CD14-positive monocyte (primary cell): ENCODE measurements at regions not wholly inside any gene's neighbourhood (a gene's known extent, or its start where the extent isn't known, plus 50 kb on each side); places are given as distances from the start of the nearest gene placed in this dataset.

Source experiments
- DNase-seq, 3 donors: peaks; one replicate each; pipeline ENCODE4 v3.0.0-alpha.2; 2011 to 2022
- H2AFZ ChIP-seq: 2 replicates; pipeline ENCODE4 v1.6.0; 2012; ENCODE audit warnings: mild to moderate bottlenecking, low read depth, low read length, inconsistent platforms; ENCODE audit not compliant: insufficient read depth, poor library complexity, severe bottlenecking
- H3K27ac ChIP-seq, 2 donors: 1 replicate in 1 of 2; 2 replicates in 1 of 2; pipeline ENCODE4 v1.5.1; 2012 to 2013; ENCODE audit warnings: low read length in 2 of 2, control low read depth in 1 of 2, inconsistent platforms in 1 of 2, low read depth in 1 of 2, mild to moderate bottlenecking in 1 of 2
- H3K27me3 ChIP-seq, 2 donors: one replicate each; pipeline versions ENCODE4 v1.6.0 to v1.6.1; 2011 to 2013; ENCODE audit warnings: low read length in 2 of 2; ENCODE audit not compliant: control insufficient read depth in 2 of 2, insufficient read depth in 2 of 2
- H3K36me3 ChIP-seq, 2 donors: replicated peaks in 1 of 2; 1 replicate in 1 of 2; 2 replicates in 1 of 2; pipeline versions ENCODE4 v1.5.1 to v1.6.1; 2012 to 2013; ENCODE audit warnings: low read length in 2 of 2, control low read depth in 1 of 2, inconsistent platforms in 1 of 2, mild to moderate bottlenecking in 1 of 2; ENCODE audit not compliant: insufficient read depth in 2 of 2, control insufficient read depth in 1 of 2
- H3K4me1 ChIP-seq, 2 donors: 1 replicate in 1 of 2; 2 replicates in 1 of 2; pipeline versions ENCODE4 v1.5.1 to v1.6.1; 2012 to 2013; ENCODE audit warnings: low read length in 2 of 2, control low read depth in 1 of 2, inconsistent platforms in 1 of 2, mild to moderate bottlenecking in 1 of 2, moderate library complexity in 1 of 2; ENCODE audit not compliant: insufficient read depth in 2 of 2, control insufficient read depth in 1 of 2
- H3K4me2 ChIP-seq: replicated peaks from 2 replicates; pipeline ENCODE3; 2012; ENCODE audit warnings: low read length, moderate library complexity, mild to moderate bottlenecking; ENCODE audit not compliant: poor library complexity, severe bottlenecking; ENCODE audit errors: extremely low read depth
- H3K4me3 ChIP-seq, 3 experiments: fragments of 200-600 bp in 1 of 3; sonication (generic) in 1 of 3; replicated peaks in 1 of 3; 1 replicate in 2 of 3; 2 replicates in 1 of 3; pipeline ENCODE4 v1.5.1; 2011 to 2013; ENCODE audit warnings: low read length in 3 of 3, mild to moderate bottlenecking in 3 of 3, control low read depth in 2 of 3, low read depth in 2 of 3, inconsistent platforms in 1 of 3, moderate library complexity in 1 of 3
- H3K79me2 ChIP-seq: 2 replicates; pipeline ENCODE4 v1.6.0; 2012; ENCODE audit warnings: mild to moderate bottlenecking, control low read depth, inconsistent platforms, low read length, moderate library complexity; ENCODE audit not compliant: insufficient read depth
- H3K9ac ChIP-seq: 2 replicates; pipeline ENCODE4 v1.6.0; 2017; ENCODE audit warnings: low read length, mild to moderate bottlenecking; ENCODE audit not compliant: insufficient read depth, poor library complexity, severe bottlenecking
- H3K9me3 ChIP-seq, 2 donors: replicated peaks in 1 of 2; 1 replicate in 1 of 2; 2 replicates in 1 of 2; pipeline versions ENCODE4 v1.5.1 to v1.6.1; 2012 to 2013; ENCODE audit warnings: low read length in 2 of 2, control low read depth in 1 of 2; ENCODE audit not compliant: control insufficient read depth in 1 of 2, insufficient read depth in 1 of 2
- H4K20me1 ChIP-seq: 2 replicates; pipeline ENCODE4 v1.6.0; 2012; ENCODE audit warnings: mild to moderate bottlenecking, low read length, control low read depth, moderate library complexity; ENCODE audit not compliant: insufficient read depth
- H3K27ac Mint-ChIP-seq, 7 donors: one replicate each; pipeline ENCODE4 v1.8.0; 2020; ENCODE audit warnings: mild to moderate bottlenecking in 7 of 7, mixed read lengths in 7 of 7, moderate library complexity in 6 of 7, inconsistent platforms in 2 of 7
- H3K27me3 Mint-ChIP-seq, 3 donors: one replicate each; pipeline ENCODE4 v1.8.0; 2021 to 2022; ENCODE audit warnings: low read depth in 3 of 3, mild to moderate bottlenecking in 3 of 3, mixed read lengths in 3 of 3, moderate library complexity in 3 of 3, inconsistent platforms in 1 of 3
- H3K36me3 Mint-ChIP-seq, 2 donors: one replicate each; pipeline ENCODE4 v1.8.0; 2020; ENCODE audit warnings: mixed read lengths in 2 of 2, inconsistent platforms in 1 of 2, mild to moderate bottlenecking in 1 of 2
- H3K4me1 Mint-ChIP-seq: one replicate; pipeline ENCODE4 v1.8.0; 2020; ENCODE audit warnings: mild to moderate bottlenecking, mixed read lengths
- H3K4me3 Mint-ChIP-seq, 2 donors: one replicate each; pipeline ENCODE4 v1.8.0; 2020; ENCODE audit warnings: mild to moderate bottlenecking in 2 of 2, mixed read lengths in 2 of 2, moderate library complexity in 1 of 2
- H3K9me3 Mint-ChIP-seq, 7 donors: one replicate each; pipeline ENCODE4 v1.8.0; 2020 to 2022; ENCODE audit warnings: mixed read lengths in 7 of 7, mild to moderate bottlenecking in 6 of 7, moderate library complexity in 6 of 7, inconsistent platforms in 2 of 7
- CTCF ChIP-seq: fragments of 200-600 bp; IDR thresholded peaks from one replicate; pipeline ENCODE4 v1.8.0; 2022; ENCODE audit warnings: antibody characterized with exemption, mild to moderate bottlenecking
- WGBS: methylation state at CpG from one replicate; pipeline ENCODE4 v1.1.5; 2013; ENCODE audit warnings: missing lambda C conversion rate; ENCODE audit not compliant: insufficient coverage; 5-methylcytosine and 5-hydroxymethylcytosine counted together
- intact Hi-C, 2 donors: fragments of 100-400 bp; cut with micrococcal nuclease; formaldehyde crosslinking; loops; one replicate each; pipeline versions ENCODE4 v1.15.0 to v1.15.1; 2023

- Mint-ChIP-seq H3K4me3 (no peak overlapping the region), H3K4me1 (no peaks in the 10 kb centered on the region), H3K27me3 (peaks cover 0 to 3% (median 1%) of the 10 kb centered on the region in 3 donors), H3K9me3 (no peaks in the 10 kb centered on the region), H3K36me3 (no peaks in the 10 kb centered on the region), H3K27ac (no peak overlapping the region)
- Histone ChIP-seq H3K27me3 (no peaks in the 10 kb centered on the region), H4K20me1 (no peaks in the 10 kb centered on the region), H3K36me3 (no peaks in the 10 kb centered on the region), H3K4me3 (no peak overlapping the region), H3K27ac (no peak overlapping the region), H3K4me2 (no peak overlapping the region), H3K9ac (no peak overlapping the region), H3K4me1 (no peaks in the 10 kb centered on the region), H2AFZ (no peak overlapping the region), H3K79me2 (no peaks in the 10 kb centered on the region), H3K9me3 (no peaks in the 10 kb centered on the region)
- no peak for TF ChIP-seq CTCF
- no peak for DNase-seq
- intact Hi-C loops = no loop called here
Observed at GRCh38 chr5:91937121-91937520, 554.0 kb upstream of the ARRDC3 start.

GRCh38 chr5:91929522-91929817, 546.4 kb upstream of the ARRDC3 start:
- no peak for TF ChIP-seq CTCF
- no peaks in the 10 kb centered on the region for H3K4me1 ChIP-seq
- H3K4me1 Mint-ChIP-seq = no peaks in the 10 kb centered on the region
- no peak overlapping the region for H3K4me3 Mint-ChIP-seq
- H3K27me3 ChIP-seq = no peaks in the 10 kb centered on the region
- no peak overlapping the region for H3K4me3 ChIP-seq
- no peak overlapping the region for H3K9ac ChIP-seq
- no peaks in the 10 kb centered on the region for H3K79me2 ChIP-seq
- intact Hi-C loops = no loop called here
- H3K9me3 ChIP-seq = no peaks in the 10 kb centered on the region
- no peak overlapping the region for H3K4me2 ChIP-seq
- H3K27ac Mint-ChIP-seq = no peak overlapping the region
- no peaks in the 10 kb centered on the region for H3K9me3 Mint-ChIP-seq
- no peaks in the 10 kb centered on the region for H4K20me1 ChIP-seq
- H3K36me3 ChIP-seq = no peaks in the 10 kb centered on the region
- DNase-seq = no peak
- H3K27ac ChIP-seq = no peak overlapping the region
- WGBS = no CpG with 5 or more reads among the region's 1 CpG
- no peaks in the 10 kb centered on the region for H3K36me3 Mint-ChIP-seq
- H2AFZ ChIP-seq = no peak overlapping the region
- H3K27me3 Mint-ChIP-seq = peaks cover 0 to 1% (median under 1%) of the 10 kb centered on the region in 3 donors
